PC-9 (cell line): ENCODE measurements at regions not wholly inside any gene's neighbourhood (a gene's known extent, or its start where the extent isn't known, plus 50 kb on each side); places are given as distances from the start of the nearest gene placed in this dataset.
"Not testable (repeated sequence)": the region's sequence is repeated elsewhere in the genome, so short reads cannot be mapped to it uniquely, and the experiment has no call there.

Source experiments
- BruUV-seq: library from RNA; stranded (reverse); fragments of 400-500 nt; replicated peaks from 2 replicates; lab custom pipeline; 2021; lab: Mats Ljungman, UMichigan
- CTCF ChIA-PET: fragments of 300-600 bp; sonication (Branson Sonifier 250); formaldehyde crosslinking; loops from one replicate; lab custom pipeline; 2022; ENCODE audit warnings: antibody characterized with exemption; lab: Charles Lee
- POLR2A ChIA-PET: fragments of 300-600 bp; sonication (Branson Sonifier 250); formaldehyde crosslinking; loops from one replicate; lab custom pipeline; 2022; ENCODE audit warnings: antibody characterized with exemption; ENCODE audit not compliant: unreplicated experiment; lab: Charles Lee
- DNase-seq, 2 experiments: peaks; one replicate each; pipeline versions ENCODE4 v3.0.0 to v3.0.0-alpha.2; 2015 to 2022; ENCODE audit warnings: mixed read lengths in 1 of 2
- H2AFZ ChIP-seq: fragments of 200-600 bp; sonication (generic); 2 replicates; pipeline ENCODE4 v1.8.1; 2017; ENCODE audit warnings: antibody characterized with exemption
- H3F3A ChIP-seq: fragments of 200-600 bp; sonication (generic); 2 replicates; pipeline ENCODE4 v1.8.1; 2017; ENCODE audit warnings: antibody characterized with exemption, mild to moderate bottlenecking, low read depth; ENCODE audit not compliant: insufficient read depth
- H3K27ac ChIP-seq: fragments of 200-600 bp; sonication (generic); 2 replicates; pipeline ENCODE4 v1.6.1; 2016; ENCODE audit warnings: mixed run types
- H3K27me3 ChIP-seq: fragments of 200-600 bp; sonication (generic); 2 replicates; pipeline ENCODE4 v1.6.1; 2016; ENCODE audit warnings: low read depth, mixed run types; ENCODE audit not compliant: insufficient read depth
- H3K36me3 ChIP-seq: fragments of 200-600 bp; sonication (generic); 2 replicates; pipeline ENCODE4 v1.6.1; 2016; ENCODE audit warnings: low read depth, mixed run types
- H3K4me1 ChIP-seq: fragments of 200-600 bp; sonication (generic); replicated peaks from 2 replicates; pipeline ENCODE4 v1.6.1; 2016; ENCODE audit warnings: mixed run types; ENCODE audit not compliant: insufficient read depth
- H3K4me2 ChIP-seq: fragments of 200-600 bp; sonication (generic); 2 replicates; pipeline ENCODE4 v1.6.1; 2017; ENCODE audit warnings: mixed run types
- H3K4me3 ChIP-seq: fragments of 200-600 bp; sonication (generic); 2 replicates; pipeline ENCODE4 v1.6.1; 2016; ENCODE audit warnings: mixed run types
- H3K79me2 ChIP-seq: fragments of 200-600 bp; sonication (generic); 2 replicates; pipeline ENCODE4 v1.6.1; 2017; ENCODE audit warnings: low read depth, mixed run types
- H3K9me2 ChIP-seq: fragments of 200-600 bp; sonication (generic); 2 replicates; pipeline ENCODE4 v1.8.1; 2017; ENCODE audit warnings: mild to moderate bottlenecking; ENCODE audit not compliant: insufficient read depth
- H3K9me3 ChIP-seq: fragments of 200-600 bp; sonication (generic); 2 replicates; pipeline ENCODE4 v1.8.1; 2016; ENCODE audit warnings: low read depth; ENCODE audit not compliant: insufficient read depth
- H4K20me1 ChIP-seq: fragments of 200-600 bp; sonication (generic); 2 replicates; pipeline ENCODE4 v1.8.1; 2017; ENCODE audit not compliant: insufficient read depth
- CTCF ChIP-seq: fragments of 200-600 bp; sonication (generic); conservative IDR thresholded peaks from 2 replicates; pipeline ENCODE4 v1.6.1; 2017; ENCODE audit warnings: mixed run types, antibody characterized with exemption, mild to moderate bottlenecking, moderate library complexity
- EZH2 ChIP-seq: fragments of 200-600 bp; sonication (generic); IDR thresholded peaks from 2 replicates; pipeline ENCODE4 v1.8.0; 2017; ENCODE audit warnings: antibody characterized with exemption, low read depth
- intact Hi-C: fragments of 100-400 bp; cut with micrococcal nuclease; formaldehyde crosslinking; loops from one replicate; pipeline ENCODE4 v1.10.0; 2022; ENCODE audit not compliant: unreplicated experiment

DNA sequence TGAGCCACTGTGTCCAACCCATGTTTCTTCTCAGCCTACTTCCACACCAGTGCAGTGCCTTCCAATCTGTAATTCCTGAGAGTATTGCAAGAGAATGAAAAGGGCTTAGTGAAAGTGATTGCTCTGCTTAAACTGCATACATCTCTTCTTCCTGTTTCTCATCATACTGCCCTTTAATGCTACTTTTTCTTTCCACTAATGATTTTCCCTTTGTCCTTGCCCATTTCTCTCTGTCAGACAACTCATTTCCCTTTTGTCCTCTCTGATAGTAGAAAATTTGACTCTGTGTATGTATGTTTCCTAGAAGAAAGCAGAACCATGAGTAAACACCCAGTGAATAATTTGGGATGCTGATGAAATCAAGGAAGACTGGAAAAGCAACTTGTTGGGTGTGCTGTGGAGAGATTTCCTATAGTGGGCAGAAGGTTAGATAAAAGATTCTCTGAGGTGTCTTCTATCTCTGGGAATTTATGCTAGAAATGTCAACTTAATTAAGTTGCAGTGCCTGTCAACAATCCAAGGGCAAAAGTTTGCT lies 102.2 kb upstream of the CHD1 start:
- CTCF ChIA-PET, result no interaction called here

GRCh38 chr5:99029172-99029571 lies 100.4 kb upstream of the CHD1 start:
- Histone ChIP-seq H3K79me2 (no peaks in the 10 kb centered on the region), H3K27me3 (no peaks in the 10 kb centered on the region), H3K4me2 (no peak overlapping the region), H3K4me1 (peaks cover 38% of the 10 kb centered on the region), H3K9me3 (no peaks in the 10 kb centered on the region), H3K36me3 (no peaks in the 10 kb centered on the region), H3K27ac (no peak overlapping the region), H3K4me3 (no peak overlapping the region), H3K9me2 (no peaks in the 10 kb centered on the region), H4K20me1 (no peaks in the 10 kb centered on the region), H3F3A (peaks cover 9% of the 10 kb centered on the region), H2AFZ (no peak overlapping the region)
- TF ChIP-seq CTCF (no peak), EZH2 (no peak)
- ChIA-PET POLR2A (no interaction called here), CTCF (no interaction called here)
- no TSS peak for BruUV-seq
- intact Hi-C loops, result no loop called here
- DNase-seq, result no peak

More for the DNA sequence above, 102.2 kb upstream of the CHD1 start:
- Histone ChIP-seq H3K4me3 (no peak overlapping the region), H3K4me1 (peaks cover 33% of the 10 kb centered on the region), H2AFZ (no peak overlapping the region), H3F3A (peaks cover 9% of the 10 kb centered on the region), H3K9me3 (no peaks in the 10 kb centered on the region), H3K27ac (peak overlapping the region; percentile 50), H3K79me2 (no peaks in the 10 kb centered on the region), H3K36me3 (no peaks in the 10 kb centered on the region), H3K27me3 (no peaks in the 10 kb centered on the region), H4K20me1 (no peaks in the 10 kb centered on the region), H3K9me2 (no peaks in the 10 kb centered on the region), H3K4me2 (peak overlapping the region; percentile 53)
- intact Hi-C loops, result loop anchor here (10.0 kb wide), 1 partner anchor 256 kb away; the partner anchor contains the start of gene RGMB
- TF ChIP-seq EZH2 (no peak), CTCF (no peak)
- POLR2A ChIA-PET, result no interaction called here
- DNase-seq, result peak in 1 of 2 experiments; percentile 47
- BruUV-seq, result no TSS peak

DNA sequence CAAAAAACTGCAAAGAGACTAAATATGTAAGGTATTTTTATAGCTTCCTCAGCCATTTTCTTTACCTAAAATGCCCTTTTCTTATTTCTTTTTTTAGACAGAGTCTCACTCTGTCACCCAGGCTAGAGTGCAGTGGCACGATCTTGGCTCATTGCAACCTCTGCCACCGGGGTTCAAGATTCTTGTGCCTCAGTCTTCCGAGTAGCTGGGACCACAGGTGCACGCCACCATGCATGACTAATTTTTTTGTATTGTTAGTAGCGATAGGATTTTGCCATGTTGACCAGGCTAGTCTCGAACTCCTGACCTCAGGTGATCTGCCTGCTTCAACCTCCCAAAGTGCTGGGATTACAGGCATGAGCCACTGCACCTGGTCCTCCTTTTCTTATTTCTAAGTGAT lies 99.4 kb upstream of the CHD1 start:
- H3K79me2 ChIP-seq, H3K36me3 ChIP-seq, intact Hi-C loops, H3K9me3 ChIP-seq, H3K27me3 ChIP-seq, H3K4me2 ChIP-seq, H4K20me1 ChIP-seq, POLR2A ChIA-PET, BruUV-seq, H3K27ac ChIP-seq, H3K4me3 ChIP-seq, H2AFZ ChIP-seq, H3K9me2 ChIP-seq, DNase-seq, H3F3A ChIP-seq, CTCF ChIA-PET: not testable (repeated sequence)
- H3K4me1 ChIP-seq, result peaks cover 32% of the 10 kb centered on the region
